ENCODE measurements at regions not wholly inside any gene's neighbourhood (a gene's known extent, or its start where the extent isn't known, plus 50 kb on each side); places are given as distances from the start of the nearest gene placed in this dataset.

- no peaks in the 10 kb centered on the region for H3K36me3 ChIP-seq (ENCODE audit: control insufficient read depth, insufficient read depth, low read length)
- H3K9me3 ChIP-seq (ENCODE audit: control insufficient read depth, insufficient read depth, low read length) = peaks cover 1% of the 10 kb centered on the region
- no peaks in the 10 kb centered on the region for H3K4me1 ChIP-seq (ENCODE audit: control insufficient read depth, insufficient read depth, low read length)
- DNase-seq (ENCODE audit: low read depth in 4 of 6, low spot score in 6 of 6) = peak in 1 of 6 donors; percentile 64
- no peaks in the 10 kb centered on the region for H3K27me3 ChIP-seq (ENCODE audit: control insufficient read depth, insufficient read depth, low read length)
- no peak overlapping the region for H3K4me3 ChIP-seq (ENCODE audit: low read depth, low read length)
- no peak overlapping the region for H3K27ac ChIP-seq (ENCODE audit: low read depth, low read length)
- WGBS (ENCODE audit: insufficient coverage) = 71% methylated on average over 8 of the region's 8 CpGs
Observed at GRCh38 chr12:127770118-127770517, 496.9 kb upstream of the TMEM132C start.

GRCh38 chr12:127771546-127771945, 495.4 kb upstream of the TMEM132C start:
- Histone ChIP-seq H3K9me3 (ENCODE audit: control insufficient read depth, insufficient read depth, low read length) (peaks cover 1% of the 10 kb centered on the region), H3K27ac (ENCODE audit: low read depth, low read length) (no peak overlapping the region), H3K4me3 (ENCODE audit: low read depth, low read length) (no peak overlapping the region), H3K36me3 (ENCODE audit: control insufficient read depth, insufficient read depth, low read length) (no peaks in the 10 kb centered on the region), H3K4me1 (ENCODE audit: control insufficient read depth, insufficient read depth, low read length) (no peaks in the 10 kb centered on the region), H3K27me3 (ENCODE audit: control insufficient read depth, insufficient read depth, low read length) (no peaks in the 10 kb centered on the region)
- WGBS (ENCODE audit: insufficient coverage) = 48% methylated on average over 2 of the region's 3 CpGs
- peak in 1 of 6 donors; percentile 65 for DNase-seq (ENCODE audit: low read depth in 4 of 6, low spot score in 6 of 6)

GRCh38 chr12:127773520-127773919, 493.4 kb upstream of the TMEM132C start:
- H3K27ac ChIP-seq (ENCODE audit: low read depth, low read length) = no peak overlapping the region
- H3K4me1 ChIP-seq (ENCODE audit: control insufficient read depth, insufficient read depth, low read length) = no peaks in the 10 kb centered on the region
- no peaks in the 10 kb centered on the region for H3K27me3 ChIP-seq (ENCODE audit: control insufficient read depth, insufficient read depth, low read length)
- H3K36me3 ChIP-seq (ENCODE audit: control insufficient read depth, insufficient read depth, low read length) = no peaks in the 10 kb centered on the region
- peak in 1 of 6 donors; percentile 49 for DNase-seq (ENCODE audit: low read depth in 4 of 6, low spot score in 6 of 6)
- H3K4me3 ChIP-seq (ENCODE audit: low read depth, low read length) = no peak overlapping the region
- peaks cover 1% of the 10 kb centered on the region for H3K9me3 ChIP-seq (ENCODE audit: control insufficient read depth, insufficient read depth, low read length)
- 22% methylated on average over 3 of the region's 6 CpGs for WGBS (ENCODE audit: insufficient coverage)

GRCh38 chr12:127774828-127775227, 492.1 kb upstream of the TMEM132C start:
- Histone ChIP-seq H3K4me1 (ENCODE audit: control insufficient read depth, insufficient read depth, low read length) (no peaks in the 10 kb centered on the region), H3K36me3 (ENCODE audit: control insufficient read depth, insufficient read depth, low read length) (no peaks in the 10 kb centered on the region), H3K9me3 (ENCODE audit: control insufficient read depth, insufficient read depth, low read length) (no peaks in the 10 kb centered on the region), H3K27me3 (ENCODE audit: control insufficient read depth, insufficient read depth, low read length) (no peaks in the 10 kb centered on the region), H3K4me3 (ENCODE audit: low read depth, low read length) (no peak overlapping the region), H3K27ac (ENCODE audit: low read depth, low read length) (no peak overlapping the region)
- WGBS (ENCODE audit: insufficient coverage) = 70% methylated on average over 5 of the region's 5 CpGs
- DNase-seq (ENCODE audit: low read depth in 4 of 6, low spot score in 6 of 6) = no peak

- H3K9me3 ChIP-seq (ENCODE audit: control insufficient read depth, insufficient read depth, low read length) = no peaks in the 10 kb centered on the region
- H3K36me3 ChIP-seq (ENCODE audit: control insufficient read depth, insufficient read depth, low read length) = no peaks in the 10 kb centered on the region
- no peak for DNase-seq (ENCODE audit: low read depth in 4 of 6, low spot score in 6 of 6)
- no peak overlapping the region for H3K27ac ChIP-seq (ENCODE audit: low read depth, low read length)
- no peak overlapping the region for H3K4me3 ChIP-seq (ENCODE audit: low read depth, low read length)
- H3K4me1 ChIP-seq (ENCODE audit: control insufficient read depth, insufficient read depth, low read length) = no peaks in the 10 kb centered on the region
- 97% methylated on average over 6 of the region's 12 CpGs for WGBS (ENCODE audit: insufficient coverage)
- no peaks in the 10 kb centered on the region for H3K27me3 ChIP-seq (ENCODE audit: control insufficient read depth, insufficient read depth, low read length)
Observed at GRCh38 chr12:127779301-127780045, 487.5 kb upstream of the TMEM132C start.

GRCh38 chr12:127780881-127781280, 486.1 kb upstream of the TMEM132C start:
- Histone ChIP-seq H3K36me3 (ENCODE audit: control insufficient read depth, insufficient read depth, low read length) (no peaks in the 10 kb centered on the region), H3K9me3 (ENCODE audit: control insufficient read depth, insufficient read depth, low read length) (no peaks in the 10 kb centered on the region), H3K27me3 (ENCODE audit: control insufficient read depth, insufficient read depth, low read length) (no peaks in the 10 kb centered on the region), H3K27ac (ENCODE audit: low read depth, low read length) (no peak overlapping the region), H3K4me3 (ENCODE audit: low read depth, low read length) (no peak overlapping the region), H3K4me1 (ENCODE audit: control insufficient read depth, insufficient read depth, low read length) (no peaks in the 10 kb centered on the region)
- no peak for DNase-seq (ENCODE audit: low read depth in 4 of 6, low spot score in 6 of 6)
- WGBS (ENCODE audit: insufficient coverage) = no CpG with 5 or more reads among the region's 6 CpGs

- H3K36me3 ChIP-seq (ENCODE audit: control insufficient read depth, insufficient read depth, low read length) = no peaks in the 10 kb centered on the region
- 53% methylated on average over 2 of the region's 5 CpGs for WGBS (ENCODE audit: insufficient coverage)
Observed at GRCh38 chr12:127781336-127781735, 485.6 kb upstream of the TMEM132C start.

GRCh38 chr12:127785540-127785939, 481.4 kb upstream of the TMEM132C start:
- Histone ChIP-seq H3K27me3 (ENCODE audit: control insufficient read depth, insufficient read depth, low read length) (no peaks in the 10 kb centered on the region), H3K9me3 (ENCODE audit: control insufficient read depth, insufficient read depth, low read length) (no peaks in the 10 kb centered on the region), H3K27ac (ENCODE audit: low read depth, low read length) (no peak overlapping the region), H3K36me3 (ENCODE audit: control insufficient read depth, insufficient read depth, low read length) (no peaks in the 10 kb centered on the region), H3K4me1 (ENCODE audit: control insufficient read depth, insufficient read depth, low read length) (no peaks in the 10 kb centered on the region), H3K4me3 (ENCODE audit: low read depth, low read length) (no peak overlapping the region)
- DNase-seq (ENCODE audit: low read depth in 4 of 6, low spot score in 6 of 6) = peak in 1 of 6 donors; percentile 45
- WGBS (ENCODE audit: insufficient coverage) = no CpG with 5 or more reads among the region's 5 CpGs

More at GRCh38 chr12:127781336-127781735, 485.6 kb upstream of the TMEM132C start:
- Histone ChIP-seq H3K9me3 (ENCODE audit: control insufficient read depth, insufficient read depth, low read length) (no peaks in the 10 kb centered on the region), H3K4me3 (ENCODE audit: low read depth, low read length) (no peak overlapping the region), H3K4me1 (ENCODE audit: control insufficient read depth, insufficient read depth, low read length) (no peaks in the 10 kb centered on the region), H3K27ac (ENCODE audit: low read depth, low read length) (no peak overlapping the region), H3K27me3 (ENCODE audit: control insufficient read depth, insufficient read depth, low read length) (no peaks in the 10 kb centered on the region)
- DNase-seq (ENCODE audit: low read depth in 4 of 6, low spot score in 6 of 6) = no peak

- Histone ChIP-seq H3K4me3 (ENCODE audit: low read depth, low read length) (no peak overlapping the region), H3K4me1 (ENCODE audit: control insufficient read depth, insufficient read depth, low read length) (no peaks in the 10 kb centered on the region), H3K27ac (ENCODE audit: low read depth, low read length) (no peak overlapping the region), H3K36me3 (ENCODE audit: control insufficient read depth, insufficient read depth, low read length) (no peaks in the 10 kb centered on the region), H3K27me3 (ENCODE audit: control insufficient read depth, insufficient read depth, low read length) (no peaks in the 10 kb centered on the region), H3K9me3 (ENCODE audit: control insufficient read depth, insufficient read depth, low read length) (no peaks in the 10 kb centered on the region)
- WGBS (ENCODE audit: insufficient coverage) = 71% methylated on average over 7 of the region's 8 CpGs
- no peak for DNase-seq (ENCODE audit: low read depth in 4 of 6, low spot score in 6 of 6)
Observed at GRCh38 chr12:127785986-127786590, 480.9 kb upstream of the TMEM132C start.

GRCh38 chr12:127787544-127787943, 479.4 kb upstream of the TMEM132C start:
- no peak for DNase-seq (ENCODE audit: low read depth in 4 of 6, low spot score in 6 of 6)
- Histone ChIP-seq H3K36me3 (ENCODE audit: control insufficient read depth, insufficient read depth, low read length) (no peaks in the 10 kb centered on the region), H3K9me3 (ENCODE audit: control insufficient read depth, insufficient read depth, low read length) (no peaks in the 10 kb centered on the region), H3K4me3 (ENCODE audit: low read depth, low read length) (no peak overlapping the region), H3K27me3 (ENCODE audit: control insufficient read depth, insufficient read depth, low read length) (no peaks in the 10 kb centered on the region), H3K27ac (ENCODE audit: low read depth, low read length) (no peak overlapping the region), H3K4me1 (ENCODE audit: control insufficient read depth, insufficient read depth, low read length) (no peaks in the 10 kb centered on the region)
- 100% methylated on average over 7 of the region's 19 CpGs for WGBS (ENCODE audit: insufficient coverage)

Measured in spinal cord (tissue), 9 donors.